ENCODE measurements at regions not wholly inside any gene's neighbourhood (a gene's known extent, or its start where the extent isn't known, plus 50 kb on each side); places are given as distances from the start of the nearest gene placed in this dataset.
"Not testable (repeated sequence)": the region's sequence is repeated elsewhere in the genome, so short reads cannot be mapped to it uniquely, and the experiment has no call there.

- DNase-seq (ENCODE audit: low read depth) = no peak
These were observed 157.1 kb downstream of the PHLDA1 start for GRCh38 chr12:75874441-75874840.

DNA sequence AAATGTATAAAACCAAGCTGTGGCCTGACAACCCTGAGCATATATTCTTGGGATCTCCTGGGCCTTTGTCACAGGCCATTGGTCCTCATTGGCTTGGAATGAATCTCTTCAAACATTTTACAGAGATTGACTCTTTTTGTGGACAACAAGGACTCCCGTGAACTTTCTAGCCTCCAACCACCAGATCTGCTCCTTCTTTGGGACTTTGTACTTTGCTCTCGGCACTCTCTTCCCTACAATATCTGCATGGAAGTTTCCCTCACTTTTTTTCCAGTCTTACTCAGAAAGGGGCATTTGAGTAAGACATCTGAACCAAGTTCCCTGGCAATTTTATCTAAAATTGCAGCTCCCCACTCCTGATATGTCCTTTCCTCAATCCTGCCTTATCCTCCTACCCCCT, 158.8 kb downstream of the PHLDA1 start:
- DNase-seq (ENCODE audit: low read depth) = no peak

GRCh38 chr12:75870878-75871277, 160.7 kb downstream of the PHLDA1 start:
- no peak for DNase-seq (ENCODE audit: low read depth)

DNA sequence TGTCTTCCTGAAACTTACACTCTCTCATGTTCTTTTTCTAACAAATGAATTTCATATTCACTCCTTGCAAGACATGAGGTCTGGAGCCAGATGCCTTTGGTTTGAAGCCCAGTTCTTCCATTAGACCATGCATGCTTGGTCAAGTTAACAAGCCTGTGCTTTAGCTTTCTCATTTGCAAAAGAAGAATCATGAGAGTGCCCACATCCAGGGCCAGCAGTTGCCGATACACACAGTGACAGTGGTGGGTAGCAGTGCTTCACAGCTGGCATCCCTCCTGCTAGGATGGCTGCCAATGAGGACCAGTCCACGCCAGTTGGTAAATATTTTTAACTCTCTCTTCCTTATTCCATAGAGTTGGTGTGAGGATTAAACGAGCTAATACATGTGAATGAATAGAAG, 163.1 kb downstream of the PHLDA1 start:
- no peak for DNase-seq (ENCODE audit: low read depth)

GRCh38 chr12:75865315-75865714, 166.3 kb downstream of the PHLDA1 start:
- DNase-seq (ENCODE audit: low read depth) = peak; percentile 18

DNA sequence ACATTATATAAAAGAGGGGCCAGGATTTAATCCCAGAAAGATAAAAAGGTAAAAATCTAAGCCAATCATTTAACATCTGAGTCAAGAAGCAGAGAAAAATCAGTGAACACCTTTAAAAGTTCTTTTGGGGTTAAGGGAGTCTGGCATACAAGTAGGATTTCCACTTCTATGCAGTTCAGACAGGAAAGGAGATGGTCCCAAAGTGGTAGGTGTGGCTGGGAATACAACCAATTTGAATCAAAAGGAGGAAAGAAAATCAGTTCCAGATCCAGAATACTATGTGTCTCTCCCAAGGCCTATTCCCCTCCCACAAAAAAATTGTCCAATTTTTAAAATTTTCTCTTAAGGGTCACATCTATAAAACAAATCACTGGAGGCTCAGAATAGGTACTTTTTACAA, 167.4 kb downstream of the PHLDA1 start:
- no peak for DNase-seq (ENCODE audit: low read depth)

GRCh38 chr12:75863533-75863932, 168.0 kb downstream of the PHLDA1 start:
- no peak for DNase-seq (ENCODE audit: low read depth)

DNA sequence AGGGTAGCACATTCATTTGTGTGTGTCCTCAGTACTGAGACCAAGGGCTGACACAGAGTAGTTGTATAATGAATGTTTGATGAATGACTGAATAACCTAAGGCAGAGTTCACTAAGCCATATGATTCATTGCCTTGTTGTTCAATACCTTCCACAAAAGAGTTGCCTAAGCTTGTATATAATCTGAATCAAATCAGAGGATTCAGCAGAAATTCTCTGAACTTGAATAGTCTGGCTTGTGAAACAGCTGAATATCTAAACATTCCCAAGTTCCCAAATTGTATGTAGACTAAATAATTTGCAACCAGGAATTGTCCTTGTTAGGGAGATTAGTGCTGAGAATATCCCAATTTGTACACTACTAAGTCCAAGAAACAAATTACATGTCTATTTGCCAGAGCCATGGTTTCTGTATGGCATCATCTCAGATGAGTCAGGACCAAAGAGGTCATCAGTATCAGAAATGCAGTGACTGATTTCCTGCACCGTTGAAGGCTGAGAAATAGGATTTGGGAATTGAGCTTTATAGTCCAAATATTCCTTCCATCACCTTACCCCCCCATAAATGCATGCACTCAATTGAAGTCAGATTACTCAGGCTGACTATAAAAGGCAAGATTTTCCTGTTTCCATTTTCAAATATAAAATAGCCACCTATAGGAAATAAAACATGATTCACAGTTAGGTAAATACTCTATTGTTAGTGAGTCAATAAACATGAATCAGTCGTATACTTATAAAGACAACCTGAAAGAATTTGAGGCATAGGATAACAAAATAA, 168.7 kb downstream of the PHLDA1 start:
- peak; percentile 96 for DNase-seq (ENCODE audit: low read depth)

GRCh38 chr12:75859868-75860267, 171.7 kb downstream of the PHLDA1 start:
- DNase-seq (ENCODE audit: low read depth) = peak; percentile 57

DNA sequence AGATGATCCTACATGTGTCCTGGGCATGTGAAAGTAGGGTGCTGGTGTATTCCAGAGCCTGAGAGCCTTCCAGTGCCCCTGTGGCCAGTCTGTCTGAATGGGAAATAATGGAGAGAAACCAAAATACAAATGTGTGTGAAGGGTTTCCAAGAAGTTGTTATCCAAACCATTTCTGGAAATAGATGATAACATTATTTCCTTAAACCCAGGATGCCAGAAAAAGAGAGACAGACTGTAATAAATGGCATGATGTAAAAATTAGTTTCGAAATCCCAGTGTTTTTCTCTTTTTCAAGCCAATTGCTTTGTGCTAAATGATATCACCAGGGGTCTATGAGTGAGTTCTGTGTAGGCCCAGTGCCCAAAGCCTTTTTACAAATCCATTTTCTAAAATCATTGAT, 175.3 kb downstream of the PHLDA1 start:
- DNase-seq (ENCODE audit: low read depth) = no peak

- DNase-seq (ENCODE audit: low read depth) = no peak
These were observed 176.2 kb downstream of the PHLDA1 start for GRCh38 chr12:75855360-75855759.

GRCh38 chr12:75854681-75855309, 176.8 kb downstream of the PHLDA1 start:
- DNase-seq (ENCODE audit: low read depth) = no peak

- DNase-seq (ENCODE audit: low read depth) = not testable (repeated sequence)
These were observed 177.4 kb downstream of the PHLDA1 start for GRCh38 chr12:75854137-75854536.

DNA sequence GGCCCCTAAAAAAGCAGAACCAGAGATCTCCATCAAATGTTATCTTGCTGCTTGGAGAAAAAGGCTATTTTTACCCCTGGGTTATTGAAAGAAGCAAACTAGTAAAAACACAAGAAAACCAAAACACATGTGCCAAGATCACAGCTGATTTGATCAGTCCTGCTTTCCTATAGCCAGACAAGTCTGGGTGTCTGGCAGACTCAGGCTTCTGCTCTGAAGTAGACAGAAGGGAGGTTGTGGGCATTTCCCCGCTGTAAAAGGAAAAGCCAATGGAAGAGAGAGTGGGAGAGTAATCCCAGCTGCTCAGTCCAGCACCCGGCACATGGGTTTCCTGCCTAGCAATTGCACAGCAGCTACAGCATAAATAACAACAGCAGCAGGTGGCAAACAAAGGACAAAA, 177.9 kb downstream of the PHLDA1 start:
- no peak for DNase-seq (ENCODE audit: low read depth)

GRCh38 chr12:75852956-75853355, 178.6 kb downstream of the PHLDA1 start:
- DNase-seq (ENCODE audit: low read depth) = no peak

GRCh38 chr12:75852143-75852542, 179.4 kb downstream of the PHLDA1 start:
- DNase-seq (ENCODE audit: low read depth) = peak; percentile 52

GRCh38 chr12:75850721-75851462, 180.7 kb downstream of the PHLDA1 start:
- DNase-seq (ENCODE audit: low read depth) = peak; percentile 97

GRCh38 chr12:75848961-75849360, 182.6 kb downstream of the PHLDA1 start:
- no peak for DNase-seq (ENCODE audit: low read depth)

DNA sequence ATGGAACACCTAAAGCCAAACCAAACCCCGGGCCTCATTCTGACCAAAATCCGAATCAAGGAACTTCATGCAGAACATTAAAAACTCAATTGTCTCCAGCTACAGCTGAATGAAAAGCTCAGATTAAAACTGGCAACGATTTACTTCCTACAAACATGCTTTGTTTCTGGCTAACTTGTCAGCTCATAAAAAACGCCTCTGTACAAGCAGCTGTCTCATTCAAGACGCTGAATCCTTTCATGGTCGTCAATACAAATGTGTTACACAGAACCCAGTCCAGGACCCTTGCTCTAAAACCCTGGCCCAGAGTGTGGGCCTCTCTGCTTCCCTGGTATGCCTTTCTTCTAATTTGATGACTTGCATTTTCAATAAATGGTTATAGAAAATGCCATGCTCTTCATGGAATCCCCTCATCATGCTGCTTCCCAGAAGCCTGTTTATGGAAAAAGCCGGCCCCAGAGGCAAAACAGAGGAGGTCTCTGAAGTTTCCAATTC, 183.1 kb downstream of the PHLDA1 start:
- no peak for DNase-seq (ENCODE audit: low read depth)

DNA sequence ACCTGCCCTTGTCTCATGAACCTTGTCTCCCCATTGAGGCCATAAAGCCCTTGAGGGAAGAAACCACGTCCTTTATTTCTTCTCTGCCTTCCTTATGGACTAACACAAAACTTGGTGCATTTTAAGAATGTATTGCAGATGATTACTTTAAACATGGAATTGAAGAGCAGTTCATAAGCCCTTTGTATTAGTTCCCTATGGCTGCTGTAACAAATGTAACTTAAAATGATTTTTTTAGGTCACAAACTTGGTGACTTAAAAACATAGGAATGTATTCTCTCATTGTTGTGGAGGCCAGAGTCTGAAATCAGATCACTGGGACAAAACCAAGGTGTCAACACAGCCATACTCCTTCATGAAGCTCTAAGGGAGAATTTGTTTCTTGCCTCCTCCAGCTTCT, 185.5 kb downstream of the PHLDA1 start:
- DNase-seq (ENCODE audit: low read depth) = no peak

DNA sequence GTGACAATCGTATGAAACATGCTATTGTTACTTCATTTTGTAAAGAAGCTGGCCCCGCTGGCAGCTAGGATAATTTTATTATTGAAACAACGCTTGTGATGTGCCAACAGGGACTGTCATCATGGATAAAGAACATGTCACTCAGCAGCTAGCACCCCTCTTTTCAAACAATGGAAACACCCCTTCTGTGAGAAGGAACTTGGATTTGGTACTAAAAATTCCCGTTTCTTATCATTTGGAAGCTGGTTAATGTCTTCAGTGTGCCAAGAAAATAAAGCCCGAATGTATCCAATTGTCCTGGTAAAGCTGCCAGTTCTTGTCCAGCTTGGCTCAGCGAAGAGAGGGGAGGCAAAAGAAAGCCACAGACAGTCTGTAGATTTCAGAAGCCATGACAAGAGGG, 186.6 kb downstream of the PHLDA1 start:
- no peak for DNase-seq (ENCODE audit: low read depth)

DNA sequence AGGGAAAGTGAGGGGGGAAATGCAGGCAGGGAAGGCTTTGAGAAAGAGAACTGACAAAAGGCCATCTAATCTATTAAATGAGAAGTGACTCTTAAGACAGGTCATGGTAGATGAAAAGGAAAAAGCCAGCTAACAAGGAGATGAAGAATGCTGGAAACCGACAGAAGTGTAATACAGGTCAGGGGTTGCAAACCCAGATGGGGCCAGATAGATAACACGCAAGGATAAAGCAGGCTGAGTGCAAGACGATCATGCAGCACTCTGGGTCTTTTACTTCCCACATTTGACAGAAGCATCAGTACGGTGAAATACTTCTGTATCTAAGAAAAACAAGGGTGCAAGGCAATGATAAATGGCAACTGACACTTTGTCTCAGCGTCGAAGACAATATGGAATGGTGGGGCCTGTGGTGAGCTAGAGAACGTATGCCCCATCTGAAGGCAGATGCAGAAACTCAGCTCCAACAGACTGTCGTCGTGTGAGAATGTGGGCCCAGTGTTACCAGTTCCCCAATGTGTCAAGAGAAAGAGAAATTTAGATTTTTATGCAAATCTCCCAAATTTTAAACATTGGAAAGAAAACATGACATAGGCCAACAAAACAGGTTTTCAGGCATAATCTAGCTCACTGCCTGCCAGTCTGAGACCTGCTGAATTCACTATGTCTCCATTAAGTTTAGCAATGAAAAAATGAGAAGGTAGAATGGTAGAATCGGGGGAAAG, 187.4 kb downstream of the PHLDA1 start:
- no peak for DNase-seq (ENCODE audit: low read depth)

Measured in HT1080 (cell line).